A673 (cell line): ENCODE measurements at regions not wholly inside any gene's neighbourhood (a gene's known extent, or its start where the extent isn't known, plus 50 kb on each side); places are given as distances from the start of the nearest gene placed in this dataset.

Experiments used
- BruUV-seq: library from RNA; stranded (reverse); fragments of 400-500 nt; replicated peaks from 2 replicates; lab custom pipeline; 2021; lab: Mats Ljungman, UMichigan
- CTCF ChIA-PET: fragments of 300-600 bp; sonication (Branson Sonifier 250); formaldehyde crosslinking; loops from one replicate; lab custom pipeline; 2022; ENCODE audit warnings: antibody characterized with exemption; lab: Charles Lee
- POLR2A ChIA-PET: fragments of 300-600 bp; sonication (Branson Sonifier 250); formaldehyde crosslinking; loops from one replicate; lab custom pipeline; 2022; ENCODE audit warnings: antibody characterized with exemption; ENCODE audit not compliant: low non-redundant PET; lab: Charles Lee
- DNase-seq: peaks from one replicate; pipeline ENCODE4 v3.0.0-alpha.2; 2015; ENCODE audit warnings: low spot score
- H3K27ac ChIP-seq: fragments of 200-600 bp; sonication (generic); 2 replicates; pipeline ENCODE4 v1.5.1; 2016; ENCODE audit warnings: mixed run types, low read depth, mild to moderate bottlenecking, mixed read lengths, antibody characterized with exemption, low read length; ENCODE audit not compliant: poor library complexity, severe bottlenecking
- H3K27me3 ChIP-seq: fragments of 200-600 bp; sonication (generic); replicated peaks from 2 replicates; pipeline ENCODE4 v1.6.1; 2017; ENCODE audit warnings: mixed run types, low read depth, mild to moderate bottlenecking, mixed read lengths, antibody characterized with exemption, low read length; ENCODE audit not compliant: insufficient read depth, poor library complexity
- H3K36me3 ChIP-seq: fragments of 200-600 bp; sonication (generic); 2 replicates; pipeline ENCODE4 v1.6.1; 2016; ENCODE audit warnings: mixed run types, mild to moderate bottlenecking, mixed read lengths, antibody characterized with exemption, low read length; ENCODE audit not compliant: insufficient read depth, poor library complexity, severe bottlenecking
- H3K4me1 ChIP-seq: fragments of 200-600 bp; sonication (generic); 2 replicates; pipeline ENCODE4 v1.6.1; 2017; ENCODE audit warnings: mixed run types, mild to moderate bottlenecking, mixed read lengths, antibody characterized with exemption, low read length; ENCODE audit not compliant: insufficient read depth, poor library complexity, severe bottlenecking
- H3K4me3 ChIP-seq: fragments of 200-600 bp; sonication (generic); 2 replicates; pipeline ENCODE4 v1.5.1; 2016; ENCODE audit warnings: low read depth, mixed run types, mild to moderate bottlenecking, mixed read lengths, low read length; ENCODE audit not compliant: poor library complexity, severe bottlenecking
- H3K9me3 ChIP-seq: fragments of 200-600 bp; sonication (generic); 2 replicates; pipeline ENCODE4 v1.6.1; 2016; ENCODE audit warnings: mixed run types, low read depth, mild to moderate bottlenecking, mixed read lengths, antibody characterized with exemption, low read length; ENCODE audit not compliant: poor library complexity, severe bottlenecking
- CTCF ChIP-seq: fragments of 300-800, 200-600 bp; sonication (generic); conservative IDR thresholded peaks from 2 replicates; pipeline ENCODE4 v1.5.1; 2017; ENCODE audit warnings: low read depth, mild to moderate bottlenecking, antibody characterized with exemption, low read length, moderate library complexity, mixed read lengths
- EZH2 ChIP-seq: fragments of 200-600 bp; sonication (generic); IDR thresholded peaks from 2 replicates; pipeline ENCODE4 v1.6.1; 2017; ENCODE audit warnings: borderline replicate concordance, low read depth, mild to moderate bottlenecking, mixed read lengths, antibody characterized with exemption, low read length; ENCODE audit not compliant: poor library complexity, severe bottlenecking
- intact Hi-C: fragments of 100-400 bp; cut with micrococcal nuclease; formaldehyde crosslinking; loops from one replicate; pipeline ENCODE4 v1.10.0; 2022; ENCODE audit not compliant: unreplicated experiment

- no peak overlapping the region for H3K4me3 ChIP-seq
- no peaks in the 10 kb centered on the region for H3K4me1 ChIP-seq
- H3K9me3 ChIP-seq = no peaks in the 10 kb centered on the region
- TF ChIP-seq EZH2 (no peak), CTCF (no peak)
- BruUV-seq = no TSS peak
- no peak for DNase-seq
- no peak overlapping the region for H3K27ac ChIP-seq
- ChIA-PET CTCF (no interaction called here), POLR2A (no interaction called here)
- no peaks in the 10 kb centered on the region for H3K36me3 ChIP-seq
- intact Hi-C loops = no loop called here
- no peaks in the 10 kb centered on the region for H3K27me3 ChIP-seq
Measured at GRCh38 chr2:123485056-123485455, 540.0 kb upstream of the CNTNAP5 start.

- POLR2A ChIA-PET = no interaction called here
- intact Hi-C loops = no loop called here
- Histone ChIP-seq H3K9me3 (no peaks in the 10 kb centered on the region), H3K27ac (no peak overlapping the region), H3K36me3 (no peaks in the 10 kb centered on the region), H3K4me1 (no peaks in the 10 kb centered on the region), H3K27me3 (no peaks in the 10 kb centered on the region), H3K4me3 (no peak overlapping the region)
- CTCF ChIA-PET = no interaction called here
- DNase-seq = no peak
- no TSS peak for BruUV-seq
- no peak for TF ChIP-seq CTCF
- TF ChIP-seq EZH2 = no peak
Measured at GRCh38 chr2:123493687-123494086, 531.4 kb upstream of the CNTNAP5 start.

GRCh38 chr2:123495241-123495640 is 529.8 kb upstream of the CNTNAP5 start:
- Histone ChIP-seq H3K36me3 (no peaks in the 10 kb centered on the region), H3K27me3 (no peaks in the 10 kb centered on the region), H3K27ac (no peak overlapping the region), H3K4me3 (no peak overlapping the region), H3K9me3 (no peaks in the 10 kb centered on the region), H3K4me1 (no peaks in the 10 kb centered on the region)
- intact Hi-C loops = no loop called here
- ChIA-PET CTCF (no interaction called here), POLR2A (no interaction called here)
- no peak for TF ChIP-seq CTCF
- TF ChIP-seq EZH2 = no peak
- DNase-seq = no peak
- BruUV-seq = no TSS peak
